RPMI7951 (cell line): ENCODE measurements at regions not wholly inside any gene's neighbourhood (a gene's known extent, or its start where the extent isn't known, plus 50 kb on each side); places are given as distances from the start of the nearest gene placed in this dataset.
"Not testable (repeated sequence)": the region's sequence is repeated elsewhere in the genome, so short reads cannot be mapped to it uniquely, and the experiment has no call there.

Source experiments
- DNase-seq: peaks from one replicate; pipeline ENCODE4 v3.0.0-alpha.2; 2012; ENCODE audit warnings: low read depth

DNA sequence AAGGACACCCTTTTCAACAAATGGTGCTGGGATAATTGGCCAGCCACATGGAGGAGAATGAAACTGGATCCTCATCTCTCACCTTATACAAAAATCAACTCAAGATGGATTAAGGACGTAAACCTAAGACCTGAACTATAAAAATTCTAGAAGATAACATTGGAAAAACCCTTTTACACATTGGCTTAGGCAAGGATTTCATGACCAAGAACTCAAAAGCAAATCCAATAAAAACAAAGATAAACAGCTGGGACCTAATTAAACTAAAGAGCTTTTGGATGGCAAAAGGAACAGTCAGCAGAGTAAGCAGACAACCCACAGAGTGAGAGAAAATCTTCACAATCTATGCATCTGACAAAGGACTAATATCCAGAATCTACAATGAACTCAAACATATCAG is 96.9 kb upstream of the BNIP2 start:
- not testable (repeated sequence) for DNase-seq

- not testable (repeated sequence) for DNase-seq
Measured at GRCh38 chr15:59783774-59784520, 94.8 kb upstream of the BNIP2 start.

DNA sequence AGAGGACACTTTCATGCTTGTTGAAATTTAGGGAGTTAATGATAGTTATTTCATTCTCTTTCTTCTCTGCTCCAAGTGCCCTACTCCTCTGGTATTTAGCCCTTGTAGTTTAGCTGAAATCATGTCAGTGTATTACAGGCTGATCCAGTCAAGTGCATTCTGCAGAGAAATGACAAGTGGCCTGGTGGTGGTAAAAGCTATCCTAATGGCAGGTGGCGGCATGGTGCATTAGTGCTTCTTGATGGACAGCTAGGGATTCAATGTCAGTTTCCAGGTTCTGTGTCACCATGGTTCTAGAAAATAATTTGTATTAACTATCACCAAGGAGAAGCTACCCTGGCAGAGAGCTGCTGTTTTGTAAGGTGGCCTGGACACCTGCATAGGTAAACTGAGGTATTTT is 90.0 kb upstream of the BNIP2 start:
- DNase-seq = no peak

- no peak for DNase-seq
Measured at GRCh38 chr15:59764775-59765174, 75.7 kb upstream of the BNIP2 start.

GRCh38 chr15:59762558-59762957 is 73.4 kb upstream of the BNIP2 start:
- DNase-seq = no peak

DNA sequence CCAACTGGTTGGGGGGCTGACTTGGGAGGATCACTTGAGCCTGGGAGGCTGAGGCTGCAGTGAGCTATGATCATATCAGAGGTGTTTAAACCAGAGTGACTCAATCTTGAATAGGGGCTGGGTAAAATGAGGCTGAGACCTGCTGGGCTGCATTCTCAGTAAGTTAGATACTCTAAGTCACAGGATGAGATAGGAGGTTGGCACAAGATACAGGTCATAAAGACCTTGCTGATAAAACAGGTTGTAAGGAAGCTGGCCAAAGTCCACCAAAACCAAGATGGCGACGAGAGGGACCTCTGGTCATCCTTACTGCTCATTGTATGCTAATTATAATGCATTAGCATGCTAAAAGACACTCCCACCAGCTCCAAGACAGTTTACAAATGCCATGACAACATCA is 71.1 kb upstream of the BNIP2 start:
- DNase-seq = not testable (repeated sequence)

DNA sequence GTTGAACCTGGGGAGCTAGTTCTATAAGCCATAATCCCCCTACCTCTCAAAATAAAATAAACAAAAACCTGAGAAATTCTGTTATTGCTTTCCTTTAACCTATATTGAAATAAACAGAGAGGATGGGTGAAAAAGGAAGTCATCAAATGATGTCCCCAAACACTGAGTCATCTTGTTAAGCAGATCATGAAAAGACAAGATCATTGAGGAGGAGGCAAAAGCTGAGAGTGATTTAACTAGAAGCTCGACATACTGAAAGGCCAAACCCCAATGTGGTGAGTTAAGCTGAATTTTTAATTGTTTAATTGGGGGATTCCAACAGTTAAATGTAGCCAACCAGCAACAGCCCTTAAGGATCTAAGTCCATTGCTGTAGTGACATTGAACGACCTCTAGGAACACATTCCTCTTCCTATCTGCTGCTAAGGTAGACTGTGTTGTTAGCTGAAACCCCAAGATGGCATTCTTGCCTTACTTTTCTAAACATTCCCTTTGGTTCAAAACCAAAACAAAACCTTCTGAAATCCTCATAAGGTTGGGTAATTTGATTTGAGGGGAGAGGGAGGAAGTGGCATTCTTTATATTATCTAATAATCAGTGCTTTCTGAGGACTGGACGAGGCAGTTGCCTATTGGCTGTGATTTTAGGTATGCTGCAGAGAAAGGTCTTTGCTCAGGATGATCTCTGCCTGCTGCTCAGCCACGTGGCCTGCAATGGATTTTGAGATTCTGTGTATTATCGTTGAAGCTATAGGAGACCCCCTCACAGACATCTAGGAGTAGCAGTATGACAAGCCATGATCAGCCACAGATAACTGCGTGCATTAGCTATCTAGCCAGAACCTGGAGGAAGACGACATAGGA is 62.7 kb upstream of the BNIP2 start:
- peak; percentile 17 for DNase-seq

DNA sequence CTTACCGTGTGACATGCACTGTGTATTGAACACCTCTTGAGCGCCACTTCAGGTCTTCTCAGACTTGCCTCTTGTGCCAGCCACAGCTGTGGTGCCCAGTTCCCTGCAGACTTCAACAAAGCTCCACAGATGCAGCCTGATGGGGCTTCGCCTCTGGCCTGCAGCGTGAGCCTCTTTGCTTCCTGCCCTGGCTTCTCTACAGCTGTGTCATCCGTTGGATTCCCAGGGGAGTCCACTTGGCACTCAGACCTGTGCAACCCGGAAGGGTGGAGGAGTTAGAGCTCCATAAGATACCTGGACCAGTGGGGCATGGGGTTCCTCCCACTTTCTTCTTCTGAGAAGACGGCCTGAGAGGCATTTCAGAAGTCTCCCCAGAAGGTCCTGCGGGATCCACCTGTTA is 57.7 kb upstream of the BNIP2 start:
- no peak for DNase-seq

GRCh38 chr15:59741274-59741906 is 52.3 kb upstream of the BNIP2 start:
- DNase-seq = peak; percentile 41

DNA sequence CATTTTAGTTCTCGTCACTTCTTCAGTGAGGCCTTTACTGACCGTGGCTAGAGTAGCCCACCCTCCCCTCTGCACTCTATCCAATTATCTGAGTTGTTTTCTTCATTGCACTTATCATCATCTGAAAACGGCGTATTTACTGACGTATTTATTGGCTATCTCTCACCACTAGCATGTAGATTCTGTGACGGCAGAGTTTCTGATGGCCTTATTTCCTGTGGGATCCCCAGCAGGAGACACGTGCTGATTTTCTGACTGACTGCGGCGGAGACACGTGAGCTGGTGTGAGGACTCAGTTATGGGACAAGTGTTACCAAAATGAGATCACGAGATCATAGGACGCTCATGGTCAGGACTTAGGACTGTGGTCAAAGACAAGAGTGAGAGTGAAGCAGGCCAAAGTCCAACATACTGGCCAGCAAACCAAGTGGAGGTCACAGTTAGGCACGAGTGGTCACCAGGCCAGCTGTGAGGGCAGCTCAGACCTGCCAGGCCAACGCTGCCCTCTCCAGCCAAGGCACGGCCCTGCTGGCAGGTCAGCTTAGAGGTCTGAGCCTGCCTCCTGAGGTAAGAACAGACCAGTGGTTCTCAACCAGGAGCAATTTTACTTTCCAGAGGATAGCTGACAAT is 50.6 kb upstream of the BNIP2 start:
- DNase-seq = no peak
